ENCODE measurements at regions not wholly inside any gene's neighbourhood (a gene's known extent, or its start where the extent isn't known, plus 50 kb on each side); places are given as distances from the start of the nearest gene placed in this dataset.
"Not testable (repeated sequence)": the region's sequence is repeated elsewhere in the genome, so short reads cannot be mapped to it uniquely, and the experiment has no call there.

GRCh38 chr13:64688893-64689677, 2541.1 kb downstream of the PCDH9 start:
- intact Hi-C loops (cut with DNase I), result no loop called here
- DNase-seq (ENCODE audit: missing footprints) (no peak), ATAC-seq (no peak)

- intact Hi-C loops (cut with DNase I); ATAC-seq; DNase-seq (ENCODE audit: missing footprints): not testable (repeated sequence)
These were observed 2543.6 kb downstream of the PCDH9 start for GRCh38 chr13:64686536-64686935.

- intact Hi-C loops (cut with DNase I), result no loop called here
- ATAC-seq (no peak), DNase-seq (ENCODE audit: missing footprints) (no peak)
These were observed 2545.3 kb downstream of the PCDH9 start for GRCh38 chr13:64684685-64685431.

GRCh38 chr13:64684108-64684507, 2546.0 kb downstream of the PCDH9 start:
- intact Hi-C loops (cut with DNase I), result no loop called here

GRCh38 chr13:64680739-64681138, 2549.4 kb downstream of the PCDH9 start:
- intact Hi-C loops (cut with DNase I), result no loop called here
- ATAC-seq (no peak), DNase-seq (ENCODE audit: missing footprints) (no peak)

More at GRCh38 chr13:64684108-64684507, 2546.0 kb downstream of the PCDH9 start:
- DNase-seq (ENCODE audit: missing footprints) (no peak), ATAC-seq (no peak)

GRCh38 chr13:64675255-64675892, 2554.8 kb downstream of the PCDH9 start:
- intact Hi-C loops (cut with DNase I), result no loop called here
- DNase-seq (ENCODE audit: missing footprints) (no peak), ATAC-seq (no peak)

- ATAC-seq (no peak), DNase-seq (ENCODE audit: missing footprints) (no peak)
- intact Hi-C loops (cut with DNase I), result no loop called here
These were observed 2556.0 kb downstream of the PCDH9 start for GRCh38 chr13:64674126-64674525.

- DNase-seq (ENCODE audit: missing footprints), result no peak
- intact Hi-C loops (cut with DNase I), result no loop called here
- no peak for ATAC-seq
These were observed 2557.4 kb downstream of the PCDH9 start for GRCh38 chr13:64672751-64673150.

- no peak for ATAC-seq
- intact Hi-C loops (cut with DNase I), result no loop called here
- no peak for DNase-seq (ENCODE audit: missing footprints)
These were observed 2567.1 kb downstream of the PCDH9 start for GRCh38 chr13:64662887-64663593.

GRCh38 chr13:64648293-64648692, 2581.8 kb downstream of the PCDH9 start:
- intact Hi-C loops (cut with DNase I), result no loop called here
- no peak for ATAC-seq
- no peak for DNase-seq (ENCODE audit: missing footprints)

- DNase-seq (ENCODE audit: missing footprints), result no peak
- no peak for ATAC-seq
- intact Hi-C loops (cut with DNase I), result no loop called here
These were observed 2587.1 kb downstream of the PCDH9 start for GRCh38 chr13:64643066-64643465.

GRCh38 chr13:64640002-64640401, 2590.1 kb downstream of the PCDH9 start:
- no peak for DNase-seq (ENCODE audit: missing footprints)
- ATAC-seq, result no peak
- intact Hi-C loops (cut with DNase I), result no loop called here

- no peak for ATAC-seq
- intact Hi-C loops (cut with DNase I), result no loop called here
- no peak for DNase-seq (ENCODE audit: missing footprints)
These were observed 2590.9 kb downstream of the PCDH9 start for GRCh38 chr13:64639206-64639605.

- intact Hi-C loops (cut with DNase I), result no loop called here
- no peak for ATAC-seq
- DNase-seq (ENCODE audit: missing footprints), result no peak
These were observed 2596.2 kb downstream of the PCDH9 start for GRCh38 chr13:64633948-64634347.

GRCh38 chr13:64627654-64628053, 2602.5 kb downstream of the PCDH9 start:
- intact Hi-C loops (cut with DNase I), result no loop called here
- no peak for DNase-seq (ENCODE audit: missing footprints)
- ATAC-seq, result no peak

GRCh38 chr13:64626105-64626504, 2604.0 kb downstream of the PCDH9 start:
- ATAC-seq (no peak), DNase-seq (ENCODE audit: missing footprints) (no peak)
- intact Hi-C loops (cut with DNase I), result no loop called here

GRCh38 chr13:64617231-64617630, 2612.9 kb downstream of the PCDH9 start:
- ATAC-seq (no peak), DNase-seq (ENCODE audit: missing footprints) (no peak)
- intact Hi-C loops (cut with DNase I), result no loop called here

GRCh38 chr13:64591971-64592370, 2638.2 kb downstream of the PCDH9 start:
- DNase-seq (ENCODE audit: missing footprints) (no peak), ATAC-seq (no peak)
- intact Hi-C loops (cut with DNase I), result no loop called here

- ATAC-seq (no peak), DNase-seq (ENCODE audit: missing footprints) (no peak)
- intact Hi-C loops (cut with DNase I), result no loop called here
These were observed 2650.8 kb downstream of the PCDH9 start for GRCh38 chr13:64579331-64579730.

All from Right ventricle myocardium inferior (tissue), 1 donor.